ENCODE measurements at regions not wholly inside any gene's neighbourhood (a gene's known extent, or its start where the extent isn't known, plus 50 kb on each side); places are given as distances from the start of the nearest gene placed in this dataset.

- TF ChIP-seq, protein P1, sequence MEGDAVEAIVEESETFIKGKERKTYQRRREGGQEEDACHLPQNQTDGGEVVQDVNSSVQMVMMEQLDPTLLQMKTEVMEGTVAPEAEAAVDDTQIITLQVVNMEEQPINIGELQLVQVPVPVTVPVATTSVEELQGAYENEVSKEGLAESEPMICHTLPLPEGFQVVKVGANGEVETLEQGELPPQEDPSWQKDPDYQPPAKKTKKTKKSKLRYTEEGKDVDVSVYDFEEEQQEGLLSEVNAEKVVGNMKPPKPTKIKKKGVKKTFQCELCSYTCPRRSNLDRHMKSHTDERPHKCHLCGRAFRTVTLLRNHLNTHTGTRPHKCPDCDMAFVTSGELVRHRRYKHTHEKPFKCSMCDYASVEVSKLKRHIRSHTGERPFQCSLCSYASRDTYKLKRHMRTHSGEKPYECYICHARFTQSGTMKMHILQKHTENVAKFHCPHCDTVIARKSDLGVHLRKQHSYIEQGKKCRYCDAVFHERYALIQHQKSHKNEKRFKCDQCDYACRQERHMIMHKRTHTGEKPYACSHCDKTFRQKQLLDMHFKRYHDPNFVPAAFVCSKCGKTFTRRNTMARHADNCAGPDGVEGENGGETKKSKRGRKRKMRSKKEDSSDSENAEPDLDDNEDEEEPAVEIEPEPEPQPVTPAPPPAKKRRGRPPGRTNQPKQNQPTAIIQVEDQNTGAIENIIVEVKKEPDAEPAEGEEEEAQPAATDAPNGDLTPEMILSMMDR (conservative IDR thresholded peaks at IDR 0.05; ENCODE audit: low read length): no peak
- TF ChIP-seq EZH2phosphoT487 (IDR thresholded peaks at IDR 0.05; ENCODE audit: borderline replicate concordance, low read depth, low read length): no peak
These were observed 428.1 kb downstream of the TAFA4 start for GRCh38 chr3:68504201-68504600.
